Dermis blood vessel endothelial cell (primary cell): ENCODE measurements at regions not wholly inside any gene's neighbourhood (a gene's known extent, or its start where the extent isn't known, plus 50 kb on each side); places are given as distances from the start of the nearest gene placed in this dataset.

Experiments used
- DNase-seq: peaks from one replicate; pipeline ENCODE4 v3.0.0; 2010

GRCh38 chr21:38206646-38207045 lies 50.1 kb upstream of the KCNJ15 start:
- no peak for DNase-seq
